Transverse colon (tissue), 4 donors: ENCODE measurements at regions not wholly inside any gene's neighbourhood (a gene's known extent, or its start where the extent isn't known, plus 50 kb on each side); places are given as distances from the start of the nearest gene placed in this dataset.
"Not testable (repeated sequence)": the region's sequence is repeated elsewhere in the genome, so short reads cannot be mapped to it uniquely, and the experiment has no call there.

Experiments
- DNase-seq: peaks from one replicate; pipeline ENCODE4 v3.0.0-alpha.2; 2019
- H3K27ac ChIP-seq, 4 donors: fragments of 200-600 bp; sonication (generic); 2 replicates each; pipeline ENCODE4 v1.5.1; 2016 to 2018; ENCODE audit warnings: inconsistent platforms in 4 of 4
- H3K27me3 ChIP-seq: fragments of 200-600 bp; sonication (generic); 2 replicates; pipeline ENCODE4 v1.5.1; 2017; ENCODE audit warnings: inconsistent platforms
- H3K36me3 ChIP-seq, 4 donors: fragments of 200-600 bp; sonication (generic); 2 replicates each; pipeline ENCODE4 v1.5.1; 2017 to 2019; ENCODE audit warnings: inconsistent platforms in 4 of 4
- H3K4me1 ChIP-seq, 4 donors: fragments of 200-600 bp; sonication (generic); 2 replicates each; pipeline ENCODE4 v1.5.1; 2017 to 2020; ENCODE audit warnings: inconsistent platforms in 4 of 4
- H3K4me3 ChIP-seq, 4 donors: fragments of 200-600 bp; sonication (generic); 1 replicate in 1 of 4; 2 replicates in 3 of 4; pipeline versions ENCODE4 v1.5.1 to v1.6.1; 2017 to 2019; ENCODE audit warnings: inconsistent platforms in 4 of 4
- H3K9me3 ChIP-seq, 2 donors: fragments of 200-600 bp; sonication (generic); 2 replicates each; pipeline ENCODE4 v1.5.1; 2017 to 2019; ENCODE audit warnings: inconsistent platforms in 2 of 2
- EP300 ChIP-seq: sonication (generic); formaldehyde crosslinking; IDR thresholded peaks from one replicate; pipeline ENCODE4 v1.6.1; 2017; ENCODE audit warnings: antibody characterized with exemption, low read depth
- POLR2A ChIP-seq: fragments of 450-650 bp; IDR thresholded peaks from one replicate; pipeline ENCODE4 v1.6.1; 2016; ENCODE audit warnings: antibody characterized with exemption, mild to moderate bottlenecking, moderate library complexity
- POLR2AphosphoS5 ChIP-seq, 3 donors: sonication (generic); formaldehyde crosslinking; IDR thresholded peaks; one replicate each; pipeline ENCODE4 v1.6.1; 2016; ENCODE audit warnings: antibody characterized with exemption in 3 of 3
- WGBS, 2 donors: methylation state at CpG; one replicate each; pipeline ENCODE4 v1.1.5; 2018; ENCODE audit warnings: low coverage in 1 of 2; 5-methylcytosine and 5-hydroxymethylcytosine counted together
- in situ Hi-C, 4 donors: fragments of 200-750 bp; cut with MboI; loops; one replicate each; pipeline versions ENCODE4 v1.15.0 to v1.15.1; 2017; ENCODE audit warnings: low sequenced_read_pairs in 3 of 4, low pct_ligation_motif_present in 1 of 4, low pct_unique_long_range_greater_than_20kb in 1 of 4
- intact Hi-C: fragments of 100-400 bp; cut with DNase I; formaldehyde crosslinking; loops from one replicate; pipeline ENCODE4 v1.15.1; 2023; ENCODE audit warnings: low total_unique reads
- TF ChIP-seq, protein P1 (sequence below), 5 experiments: fragments of 200-600 bp in 3 of 5; fragments of 450-650 bp in 2 of 5; sonication (generic) in 3 of 5; IDR thresholded peaks; 1 replicate in 2 of 5; 2 replicates in 3 of 5; pipeline ENCODE4 v1.5.1; 2016 to 2017; ENCODE audit warnings: antibody characterized with exemption in 5 of 5, inconsistent platforms in 3 of 5, mild to moderate bottlenecking in 2 of 5, moderate library complexity in 1 of 5

DNA sequence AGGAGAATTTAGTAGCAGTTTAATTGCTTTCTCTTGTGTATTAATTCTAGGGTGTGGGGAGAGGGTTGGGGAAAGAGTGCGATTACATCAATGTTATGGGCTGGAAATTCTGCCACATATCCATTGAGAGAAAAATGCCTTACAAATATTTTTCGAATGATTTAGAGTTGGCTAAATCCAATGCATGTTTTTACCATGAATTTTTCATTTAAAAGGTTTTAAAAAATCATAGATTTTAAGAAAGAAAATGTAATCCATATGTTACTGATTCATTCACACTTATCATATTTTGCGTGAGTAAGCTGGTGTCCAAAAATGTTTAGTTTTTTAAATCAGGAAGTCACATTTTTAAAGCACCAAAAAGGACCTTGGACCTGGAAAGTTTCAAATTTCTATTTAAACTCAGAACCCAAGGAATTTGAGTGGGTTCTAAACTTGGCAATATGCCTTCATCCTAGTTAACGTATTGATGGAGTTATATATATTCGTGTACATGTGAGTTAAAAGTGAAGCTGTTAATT lies 627.4 kb upstream of the CITED2 start:
- Histone ChIP-seq H3K9me3 (no peaks in the 10 kb centered on the region), H3K4me1 (no peaks in the 10 kb centered on the region), H3K27me3 (no peaks in the 10 kb centered on the region), H3K36me3 (no peaks in the 10 kb centered on the region), H3K4me3 (no peak overlapping the region), H3K27ac (no peak overlapping the region)
- no peak for DNase-seq
- intact Hi-C loops (no loop called here), in situ Hi-C loops (no loop called here)
- no peak for TF ChIP-seq POLR2A
- TF ChIP-seq, protein P1, sequence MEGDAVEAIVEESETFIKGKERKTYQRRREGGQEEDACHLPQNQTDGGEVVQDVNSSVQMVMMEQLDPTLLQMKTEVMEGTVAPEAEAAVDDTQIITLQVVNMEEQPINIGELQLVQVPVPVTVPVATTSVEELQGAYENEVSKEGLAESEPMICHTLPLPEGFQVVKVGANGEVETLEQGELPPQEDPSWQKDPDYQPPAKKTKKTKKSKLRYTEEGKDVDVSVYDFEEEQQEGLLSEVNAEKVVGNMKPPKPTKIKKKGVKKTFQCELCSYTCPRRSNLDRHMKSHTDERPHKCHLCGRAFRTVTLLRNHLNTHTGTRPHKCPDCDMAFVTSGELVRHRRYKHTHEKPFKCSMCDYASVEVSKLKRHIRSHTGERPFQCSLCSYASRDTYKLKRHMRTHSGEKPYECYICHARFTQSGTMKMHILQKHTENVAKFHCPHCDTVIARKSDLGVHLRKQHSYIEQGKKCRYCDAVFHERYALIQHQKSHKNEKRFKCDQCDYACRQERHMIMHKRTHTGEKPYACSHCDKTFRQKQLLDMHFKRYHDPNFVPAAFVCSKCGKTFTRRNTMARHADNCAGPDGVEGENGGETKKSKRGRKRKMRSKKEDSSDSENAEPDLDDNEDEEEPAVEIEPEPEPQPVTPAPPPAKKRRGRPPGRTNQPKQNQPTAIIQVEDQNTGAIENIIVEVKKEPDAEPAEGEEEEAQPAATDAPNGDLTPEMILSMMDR (IDR thresholded peaks at IDR 0.05), result no peak
- no peak for TF ChIP-seq POLR2AphosphoS5 (IDR thresholded peaks at IDR 0.05)
- TF ChIP-seq EP300, result no peak
- 64 to 69% methylated on average over 5 of the region's 5 CpGs for WGBS, 2 donors

DNA sequence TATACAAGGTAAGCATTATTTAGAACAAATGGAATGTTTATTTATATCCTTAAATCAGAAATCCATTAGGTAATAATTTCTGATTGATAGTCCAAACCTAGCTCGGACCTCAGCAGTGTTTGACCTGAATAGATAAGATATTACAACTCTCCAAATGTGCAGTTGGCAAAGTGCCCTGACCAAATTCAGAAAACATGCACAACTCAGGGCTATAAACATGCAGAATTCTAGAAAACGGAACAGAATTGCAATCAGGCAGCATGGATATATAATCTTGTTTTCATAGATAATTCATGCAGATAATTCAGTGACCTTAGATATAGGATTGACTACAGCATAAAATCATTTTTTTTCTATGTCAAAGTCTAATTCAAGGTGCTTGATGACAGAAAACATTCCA lies 626.6 kb upstream of the CITED2 start:
- Histone ChIP-seq H3K36me3 (no peaks in the 10 kb centered on the region), H3K4me3 (no peak overlapping the region), H3K27ac (no peak overlapping the region), H3K9me3 (no peaks in the 10 kb centered on the region), H3K27me3 (no peaks in the 10 kb centered on the region), H3K4me1 (no peaks in the 10 kb centered on the region)
- no peak for DNase-seq
- intact Hi-C loops (no loop called here), in situ Hi-C loops (no loop called here)
- no peak for TF ChIP-seq EP300
- no peak for TF ChIP-seq POLR2AphosphoS5 (IDR thresholded peaks at IDR 0.05)
- no peak for TF ChIP-seq POLR2A
- TF ChIP-seq, protein P1 (IDR thresholded peaks at IDR 0.05), result no peak
- 49 to 71% methylated on average over 2 of the region's 2 CpGs for WGBS, 2 donors

DNA sequence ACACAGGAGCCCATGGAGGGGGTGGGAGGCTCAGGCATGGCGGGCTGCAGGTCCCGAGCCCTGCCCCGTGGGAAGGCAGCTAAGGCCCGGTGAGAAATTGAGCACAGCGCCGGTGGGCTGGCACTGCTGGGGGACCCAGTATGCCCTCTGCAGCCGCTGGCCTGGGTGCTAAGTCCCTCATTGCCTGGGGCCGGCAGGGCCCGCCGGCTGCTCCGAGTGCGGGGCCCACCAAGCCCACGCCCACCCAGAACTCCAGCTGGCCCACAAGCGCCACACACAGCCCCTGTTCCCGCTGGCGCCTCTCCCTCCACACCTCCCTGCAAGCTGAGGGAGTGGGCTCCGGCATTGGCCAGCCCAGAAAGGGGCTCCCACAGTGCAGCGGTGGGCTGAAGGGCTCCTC lies 625.2 kb upstream of the CITED2 start:
- 96% methylated on average over 17 of the region's 18 CpGs; no CpG with 5 or more reads in 1 of the 2 donors for WGBS, 2 donors

DNA sequence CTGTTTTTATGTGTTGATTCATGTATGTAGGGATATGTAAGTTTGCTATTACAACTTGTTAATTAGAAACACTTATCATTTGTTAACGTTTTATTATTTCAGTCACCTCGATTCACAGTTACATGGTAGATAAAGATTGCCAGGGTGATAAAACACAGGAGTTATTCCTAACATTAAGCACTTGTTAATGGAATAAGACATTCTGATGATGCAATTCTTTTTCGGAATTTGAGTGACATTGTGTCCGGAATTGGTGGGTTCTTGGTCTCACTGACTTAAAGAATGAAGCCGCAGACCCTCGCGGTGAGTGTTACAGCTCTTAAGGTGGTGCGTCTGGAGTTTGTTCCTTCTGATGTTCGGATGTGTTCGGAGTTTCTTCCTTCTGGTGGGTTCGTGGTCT lies 624.0 kb upstream of the CITED2 start:
- H3K4me1 ChIP-seq, H3K4me3 ChIP-seq, DNase-seq, H3K9me3 ChIP-seq, intact Hi-C loops, in situ Hi-C loops, H3K27ac ChIP-seq, H3K36me3 ChIP-seq, H3K27me3 ChIP-seq: not testable (repeated sequence)
- WGBS, 2 donors, result 92 to 95% methylated on average over 11 of the region's 11 CpGs

More for the DNA sequence above, 625.2 kb upstream of the CITED2 start:
- H3K4me1 ChIP-seq, H3K4me3 ChIP-seq, H3K36me3 ChIP-seq, H3K27ac ChIP-seq, in situ Hi-C loops, H3K9me3 ChIP-seq, DNase-seq, H3K27me3 ChIP-seq, intact Hi-C loops: not testable (repeated sequence)

DNA sequence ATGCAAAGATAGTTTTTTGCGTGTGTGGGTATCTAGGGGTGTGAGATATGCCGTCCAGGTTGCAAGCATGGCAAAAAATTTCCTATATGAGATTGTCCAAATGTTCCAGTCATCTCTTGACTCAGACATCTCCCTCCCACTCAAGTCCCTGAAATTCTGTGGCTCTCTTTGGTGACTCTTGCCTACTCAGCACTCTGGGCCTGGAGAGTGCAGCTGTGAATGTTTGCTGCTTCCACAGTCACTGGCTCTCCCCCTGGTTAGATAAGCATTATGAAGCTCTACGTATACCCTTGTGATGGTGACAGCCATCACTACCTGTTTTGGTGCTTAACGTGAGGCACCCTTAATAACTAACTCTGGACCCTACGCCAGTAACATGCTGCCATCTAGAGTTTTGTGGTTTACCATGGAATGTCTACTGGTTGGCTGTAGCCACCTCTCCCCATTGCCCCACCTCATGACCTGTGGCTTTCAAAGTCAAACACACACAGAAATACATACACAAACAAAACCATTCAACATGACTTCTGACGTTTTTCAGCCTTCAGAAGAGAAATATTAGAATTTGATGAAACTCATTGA lies 621.9 kb upstream of the CITED2 start:
- no peaks in the 10 kb centered on the region for H3K36me3 ChIP-seq
- H3K27me3 ChIP-seq, result no peaks in the 10 kb centered on the region
- in situ Hi-C loops, result no loop called here
- no peak overlapping the region for H3K4me3 ChIP-seq
- no peak for DNase-seq
- WGBS, 2 donors, result 74 to 90% methylated on average over 4 to 6 of the region's 6 CpGs
- TF ChIP-seq POLR2AphosphoS5 (IDR thresholded peaks at IDR 0.05) (no peak), POLR2A (no peak), EP300 (no peak)
- TF ChIP-seq, protein P1 (IDR thresholded peaks at IDR 0.05), result no peak
- no peaks in the 10 kb centered on the region for H3K4me1 ChIP-seq
- H3K27ac ChIP-seq, result no peak overlapping the region
- H3K9me3 ChIP-seq, result no peaks in the 10 kb centered on the region
- intact Hi-C loops, result no loop called here
